Heart right ventricle (tissue), 16 donors: ENCODE measurements at regions not wholly inside any gene's neighbourhood (a gene's known extent, or its start where the extent isn't known, plus 50 kb on each side); places are given as distances from the start of the nearest gene placed in this dataset.

ENCODE experiments used
- ATAC-seq, 8 donors: fragments of 200-7000 bp; cut with Tn5 transposase; one replicate each; pipeline ENCODE4 v1.9.1; 2020; ENCODE audit warnings: mild to moderate bottlenecking in 8 of 8, moderate library complexity in 8 of 8, moderate number of reproducible peaks in 1 of 8
- DNase-seq, 2 donors: peaks; one replicate each; pipeline ENCODE4 v3.0.0-alpha.2; 2020
- H3K27ac ChIP-seq, 10 donors: fragments of 200-600 bp; sonication (generic) in 2 of 10; one replicate each; pipeline versions ENCODE4 v1.5.0 to v1.8.0; 2020 to 2022; ENCODE audit warnings: mild to moderate bottlenecking in 3 of 10
- H3K27me3 ChIP-seq, 7 donors: fragments of 200-600 bp; one replicate each; pipeline ENCODE4 v1.8.0; 2021 to 2022; ENCODE audit warnings: mild to moderate bottlenecking in 2 of 7
- H3K36me3 ChIP-seq, 9 donors: fragments of 200-600 bp; sonication (generic) in 1 of 9; one replicate each; pipeline versions ENCODE4 v1.5.0 to v1.8.0; 2020 to 2022; ENCODE audit warnings: mild to moderate bottlenecking in 2 of 9
- H3K4me1 ChIP-seq, 9 donors: fragments of 200-600 bp; sonication (generic) in 1 of 9; one replicate each; pipeline versions ENCODE4 v1.5.0 to v1.8.0; 2020 to 2022; ENCODE audit warnings: mild to moderate bottlenecking in 4 of 9
- H3K4me3 ChIP-seq, 10 donors: fragments of 200-600 bp; sonication (generic) in 2 of 10; one replicate each; pipeline versions ENCODE4 v1.5.0 to v1.8.0; 2020 to 2022; ENCODE audit warnings: mild to moderate bottlenecking in 7 of 10, moderate library complexity in 2 of 10
- H3K9me3 ChIP-seq, 11 donors: fragments of 200-600 bp in 10 of 11; sonication (generic) in 2 of 11; one replicate each; pipeline versions ENCODE4 v1.5.0 to v1.8.0; 2013 to 2022; ENCODE audit warnings: mild to moderate bottlenecking in 2 of 11, control low read depth in 1 of 11, moderate library complexity in 1 of 11
- WGBS, 2 donors: extraction: QIAGEN DNeasy Blood & Tissue Kit; methylation state at CpG; one replicate each; pipeline ENCODE4 v1.1.7; 2013; ENCODE audit warnings: inconsistent platforms in 1 of 2; 5-methylcytosine and 5-hydroxymethylcytosine counted together
- intact Hi-C, 10 donors: fragments of 100-400 bp; cut with DNase I; formaldehyde crosslinking; loops; one replicate each; pipeline versions ENCODE4 v1.11.1 to v1.14.2; 2022
- TF ChIP-seq, protein P1 (sequence below), 9 donors: fragments of 200-600 bp; sonication (generic) in 2 of 9; IDR thresholded peaks; one replicate each; pipeline versions ENCODE4 v1.5.0 to v1.8.0; 2021 to 2022; ENCODE audit warnings: antibody characterized with exemption in 9 of 9, mild to moderate bottlenecking in 5 of 9, moderate library complexity in 1 of 9
- donor health status: Arrhythmogenic right ventricular cardiomyopathy.
- donor health status: ischemic (EF 13 %, LVEDD 7.1; RV severe dilation, severe dysfunction).
- donor health status: healthy with polysubstance abuse.
- donor health status: DM: no; HTN: yes; CAD: no.
- donor health status: DM: no; HTN: no; CAD: no.
- donor health status: ischemic (EF 25% LVEDD 6.9; RV normal size, moderate dysfunction).
- donor health status: ischemic (EF 25% LVEDD 5.7; RV mildly dilated, moderate dysfunction).
- donor health status: healthy.
- donor health status: DM: yes; HTN: yes; CAD: no.
- donor health status: Ischemic cardiomyopathy.
- donor health status: ischemic (EF 35%, LVEDD 5.7; RV mildly dilated, moderate dysfunction).
- donor health status: nonischemic (EF 11% LVEDD 7.7; RV severe dilation, severe dysfunction).
- donor health status: DM: yes; HTN: yes; CAD: no.
- donor health status: PGD.
- donor health status: ischemic (EF 29% LVEDD 5.4; RV normal size, mild dysfunction).
- donor health status: nonischemic (EF 23%, LVEDD 6.1; RV moderate dilation, normal function).

- ATAC-seq (no peak), DNase-seq (no peak)
- peaks cover 0 to 11% (median 0%) of the 10 kb centered on the region in 11 donors for H3K9me3 ChIP-seq
- no peak overlapping the region for H3K27ac ChIP-seq
- no peaks in the 10 kb centered on the region for H3K36me3 ChIP-seq
- H3K4me1 ChIP-seq: no peaks in the 10 kb centered on the region
- no peaks in the 10 kb centered on the region for H3K27me3 ChIP-seq
- TF ChIP-seq, protein P1, sequence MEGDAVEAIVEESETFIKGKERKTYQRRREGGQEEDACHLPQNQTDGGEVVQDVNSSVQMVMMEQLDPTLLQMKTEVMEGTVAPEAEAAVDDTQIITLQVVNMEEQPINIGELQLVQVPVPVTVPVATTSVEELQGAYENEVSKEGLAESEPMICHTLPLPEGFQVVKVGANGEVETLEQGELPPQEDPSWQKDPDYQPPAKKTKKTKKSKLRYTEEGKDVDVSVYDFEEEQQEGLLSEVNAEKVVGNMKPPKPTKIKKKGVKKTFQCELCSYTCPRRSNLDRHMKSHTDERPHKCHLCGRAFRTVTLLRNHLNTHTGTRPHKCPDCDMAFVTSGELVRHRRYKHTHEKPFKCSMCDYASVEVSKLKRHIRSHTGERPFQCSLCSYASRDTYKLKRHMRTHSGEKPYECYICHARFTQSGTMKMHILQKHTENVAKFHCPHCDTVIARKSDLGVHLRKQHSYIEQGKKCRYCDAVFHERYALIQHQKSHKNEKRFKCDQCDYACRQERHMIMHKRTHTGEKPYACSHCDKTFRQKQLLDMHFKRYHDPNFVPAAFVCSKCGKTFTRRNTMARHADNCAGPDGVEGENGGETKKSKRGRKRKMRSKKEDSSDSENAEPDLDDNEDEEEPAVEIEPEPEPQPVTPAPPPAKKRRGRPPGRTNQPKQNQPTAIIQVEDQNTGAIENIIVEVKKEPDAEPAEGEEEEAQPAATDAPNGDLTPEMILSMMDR (IDR thresholded peaks at IDR 0.05): no peak
- H3K4me3 ChIP-seq: no peak overlapping the region
- intact Hi-C loops: no loop called here
Measured at GRCh38 chr12:87142342-87142741, 886.2 kb upstream of the MGAT4C start.

DNA sequence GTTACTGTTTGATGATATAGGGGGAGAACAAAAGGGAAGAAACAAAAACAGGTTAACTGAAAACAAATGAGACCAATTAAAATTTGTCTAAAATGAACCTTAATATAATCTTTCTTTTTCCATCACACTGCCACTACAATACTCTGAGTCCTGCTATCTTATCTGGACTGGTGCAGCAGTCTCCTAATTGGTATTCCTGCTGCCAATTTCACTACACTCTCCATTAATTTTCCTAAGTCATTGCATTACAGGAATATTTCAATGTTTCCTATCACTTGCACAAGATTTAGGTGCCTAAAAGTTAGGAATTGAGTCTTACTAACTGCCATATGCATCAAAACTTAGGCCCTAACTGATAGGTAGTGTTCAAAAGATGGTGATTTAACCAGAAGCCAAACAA lies 884.9 kb upstream of the MGAT4C start:
- peaks cover 0 to 6% (median 0%) of the 10 kb centered on the region in 9 donors for H3K4me1 ChIP-seq
- H3K27ac ChIP-seq: no peak overlapping the region
- ATAC-seq: no peak
- H3K36me3 ChIP-seq: no peaks in the 10 kb centered on the region
- TF ChIP-seq, protein P1 (IDR thresholded peaks at IDR 0.05): no peak
- DNase-seq: no peak
- peaks cover 0 to 11% (median 0%) of the 10 kb centered on the region in 11 donors for H3K9me3 ChIP-seq
- no peak overlapping the region for H3K4me3 ChIP-seq
- no peaks in the 10 kb centered on the region for H3K27me3 ChIP-seq
- intact Hi-C loops: no loop called here

DNA sequence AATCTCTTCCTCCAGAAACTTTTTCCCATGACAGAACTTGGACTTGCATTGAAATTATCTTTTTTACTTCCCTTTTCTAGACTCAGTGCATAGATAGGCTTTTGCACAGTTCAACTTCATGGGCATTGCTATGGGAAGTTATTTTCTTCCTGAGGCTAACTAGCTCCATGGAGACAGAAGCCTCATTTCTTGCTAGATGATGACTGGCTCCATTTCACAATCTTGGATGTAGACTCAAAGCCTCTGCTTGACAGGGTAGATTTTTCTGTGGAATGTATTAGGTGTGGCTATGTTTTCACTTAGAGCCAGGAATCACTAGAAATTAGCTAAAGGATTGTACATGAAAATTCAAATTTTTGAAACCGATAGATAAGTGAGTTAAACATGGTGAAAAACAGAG lies 884.1 kb upstream of the MGAT4C start:
- peaks cover 0 to 7% (median 0%) of the 10 kb centered on the region in 9 donors for H3K4me1 ChIP-seq
- peaks cover 0 to 11% (median 0%) of the 10 kb centered on the region in 11 donors for H3K9me3 ChIP-seq
- ATAC-seq: no peak
- no peak overlapping the region for H3K27ac ChIP-seq
- 52 to 80% methylated on average over 1 of the region's 1 CpG for WGBS, 2 donors
- no peak for DNase-seq
- TF ChIP-seq, protein P1 (IDR thresholded peaks at IDR 0.05): no peak
- no peaks in the 10 kb centered on the region for H3K27me3 ChIP-seq
- H3K4me3 ChIP-seq: no peak overlapping the region
- H3K36me3 ChIP-seq: no peaks in the 10 kb centered on the region
- intact Hi-C loops: no loop called here

DNA sequence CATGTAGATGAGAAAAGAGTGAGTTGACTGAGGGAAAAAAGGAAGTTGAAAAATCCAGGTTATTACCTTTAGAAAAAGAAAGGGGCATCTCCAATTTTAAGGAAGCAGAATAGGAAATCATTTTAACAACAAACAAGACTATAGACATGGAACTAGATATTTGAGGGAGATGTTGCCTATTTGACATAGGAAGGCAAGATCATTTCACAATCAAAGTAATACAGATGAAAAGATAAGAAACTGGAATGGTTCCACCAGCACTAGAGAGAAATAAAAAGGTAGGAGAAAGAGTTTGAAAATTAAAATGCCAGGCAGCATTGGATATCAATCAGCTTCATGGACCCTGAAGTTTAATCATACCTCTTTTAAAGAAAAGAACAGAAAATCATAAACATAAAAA lies 881.0 kb upstream of the MGAT4C start:
- DNase-seq (no peak), ATAC-seq (no peak)
- H3K9me3 ChIP-seq: peaks cover 0 to 11% (median 0%) of the 10 kb centered on the region in 11 donors
- no peaks in the 10 kb centered on the region for H3K27me3 ChIP-seq
- intact Hi-C loops: no loop called here
- H3K27ac ChIP-seq: no peak overlapping the region
- no peak overlapping the region for H3K4me3 ChIP-seq
- peaks cover 0 to 7% (median 0%) of the 10 kb centered on the region in 9 donors for H3K4me1 ChIP-seq
- TF ChIP-seq, protein P1 (IDR thresholded peaks at IDR 0.05): no peak
- no peaks in the 10 kb centered on the region for H3K36me3 ChIP-seq
